ENCODE measurements at regions not wholly inside any gene's neighbourhood (a gene's known extent, or its start where the extent isn't known, plus 50 kb on each side); places are given as distances from the start of the nearest gene placed in this dataset.

DNA sequence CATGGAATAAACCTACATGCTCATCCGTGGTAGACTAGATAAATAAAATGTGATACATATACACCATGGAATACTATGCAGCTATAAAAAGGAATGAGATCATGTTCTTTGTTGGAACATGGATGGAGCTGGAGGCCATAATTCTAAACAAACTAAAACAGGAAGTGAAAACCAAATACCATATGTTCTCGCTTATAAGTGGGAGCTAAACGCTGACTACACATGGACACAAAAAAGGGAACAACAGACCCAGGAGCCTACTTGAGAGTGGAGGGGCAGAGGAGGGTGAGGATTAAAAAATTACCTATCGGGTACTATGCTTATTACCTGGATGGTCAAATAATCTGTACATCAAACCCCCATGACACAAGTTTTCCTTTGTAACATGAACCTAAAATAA lies 68.7 kb upstream of the SEC61G start:
- FAIRE-seq, result no peak
- dilution Hi-C loops (cut with MboI; ENCODE audit: extremely low pct_ligation_motif_present, low sequenced_read_pairs), result no loop called here
- no peak overlapping the region for H3K4me2 ChIP-seq (ENCODE audit: control insufficient read depth, extremely low read depth, insufficient read depth, low read depth, low read length)

GRCh38 chr7:54831046-54831643 lies 72.1 kb upstream of the SEC61G start:
- H3K27ac ChIP-seq (ENCODE audit: control insufficient read depth, insufficient read depth, low read length), result peak overlapping the region; percentile 97
- peaks cover 30% of the 10 kb centered on the region for H3K4me1 ChIP-seq (ENCODE audit: control insufficient read depth, extremely low read depth, insufficient read depth, low read length)
- H3K9ac ChIP-seq (ENCODE audit: control insufficient read depth, extremely low read depth, insufficient read depth, low read length), result peak overlapping the region; percentile 68
- no peaks in the 10 kb centered on the region for H4K20me1 ChIP-seq (ENCODE audit: control insufficient read depth, extremely low read depth, insufficient read depth, low read length)
- dilution Hi-C loops (cut with MboI; ENCODE audit: extremely low pct_ligation_motif_present, low sequenced_read_pairs), result no loop called here
- TF ChIP-seq, protein P1, sequence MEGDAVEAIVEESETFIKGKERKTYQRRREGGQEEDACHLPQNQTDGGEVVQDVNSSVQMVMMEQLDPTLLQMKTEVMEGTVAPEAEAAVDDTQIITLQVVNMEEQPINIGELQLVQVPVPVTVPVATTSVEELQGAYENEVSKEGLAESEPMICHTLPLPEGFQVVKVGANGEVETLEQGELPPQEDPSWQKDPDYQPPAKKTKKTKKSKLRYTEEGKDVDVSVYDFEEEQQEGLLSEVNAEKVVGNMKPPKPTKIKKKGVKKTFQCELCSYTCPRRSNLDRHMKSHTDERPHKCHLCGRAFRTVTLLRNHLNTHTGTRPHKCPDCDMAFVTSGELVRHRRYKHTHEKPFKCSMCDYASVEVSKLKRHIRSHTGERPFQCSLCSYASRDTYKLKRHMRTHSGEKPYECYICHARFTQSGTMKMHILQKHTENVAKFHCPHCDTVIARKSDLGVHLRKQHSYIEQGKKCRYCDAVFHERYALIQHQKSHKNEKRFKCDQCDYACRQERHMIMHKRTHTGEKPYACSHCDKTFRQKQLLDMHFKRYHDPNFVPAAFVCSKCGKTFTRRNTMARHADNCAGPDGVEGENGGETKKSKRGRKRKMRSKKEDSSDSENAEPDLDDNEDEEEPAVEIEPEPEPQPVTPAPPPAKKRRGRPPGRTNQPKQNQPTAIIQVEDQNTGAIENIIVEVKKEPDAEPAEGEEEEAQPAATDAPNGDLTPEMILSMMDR (optimal IDR thresholded peaks at IDR 0.05 in 1 of 3, IDR thresholded peaks at IDR 0.05 in 1 of 3, conservative IDR thresholded peaks at IDR 0.05 in 1 of 3; ENCODE audit: extremely low read depth in 1 of 3, insufficient read depth in 2 of 3, low read length in 3 of 3), result no peak
- no peak for TF ChIP-seq EZH2 (IDR thresholded peaks at IDR 0.05; ENCODE audit: low read length)
- H3K79me2 ChIP-seq (ENCODE audit: control insufficient read depth, insufficient read depth, low read length), result no peaks in the 10 kb centered on the region
- H2AFZ ChIP-seq (ENCODE audit: control insufficient read depth, low read length), result no peak overlapping the region
- FAIRE-seq (peak; percentile 85), DNase-seq (ENCODE audit: low read depth, low spot score) (peak; percentile 73)
- H3K9me1 ChIP-seq (ENCODE audit: control insufficient read depth, extremely low read depth, insufficient read depth, low read length), result no peaks in the 10 kb centered on the region
- no peaks in the 10 kb centered on the region for H3K36me3 ChIP-seq (ENCODE audit: control insufficient read depth in 2 of 2, extremely low read depth in 1 of 2, insufficient read depth in 2 of 2, low read length in 2 of 2)
- H3K4me2 ChIP-seq (ENCODE audit: control insufficient read depth, extremely low read depth, insufficient read depth, low read depth, low read length), result peak overlapping the region; percentile 93
- H3K27me3 ChIP-seq (ENCODE audit: control insufficient read depth, extremely low read depth, insufficient read depth, low read length), result no peaks in the 10 kb centered on the region
- H3K9me3 ChIP-seq (ENCODE audit: control insufficient read depth, low read depth, low read length), result peaks cover 8% of the 10 kb centered on the region
- H3K4me3 ChIP-seq (ENCODE audit: control insufficient read depth in 2 of 3, extremely low read depth in 1 of 3, insufficient read depth in 2 of 3, low read depth in 1 of 3, low read length in 3 of 3), result peak overlapping the region; percentile 0 to 68 (median 48)

More for the DNA sequence above, 68.7 kb upstream of the SEC61G start:
- Histone ChIP-seq H3K9me3 (ENCODE audit: control insufficient read depth, low read depth, low read length) (peaks cover 8% of the 10 kb centered on the region), H3K4me1 (ENCODE audit: control insufficient read depth, extremely low read depth, insufficient read depth, low read length) (peaks cover 49% of the 10 kb centered on the region), H3K9ac (ENCODE audit: control insufficient read depth, extremely low read depth, insufficient read depth, low read length) (no peak overlapping the region), H3K36me3 (ENCODE audit: control insufficient read depth in 2 of 2, extremely low read depth in 1 of 2, insufficient read depth in 2 of 2, low read length in 2 of 2) (no peaks in the 10 kb centered on the region), H3K4me3 (ENCODE audit: control insufficient read depth in 2 of 3, extremely low read depth in 1 of 3, insufficient read depth in 2 of 3, low read depth in 1 of 3, low read length in 3 of 3) (no peak overlapping the region), H3K9me1 (ENCODE audit: control insufficient read depth, extremely low read depth, insufficient read depth, low read length) (no peaks in the 10 kb centered on the region), H4K20me1 (ENCODE audit: control insufficient read depth, extremely low read depth, insufficient read depth, low read length) (no peaks in the 10 kb centered on the region), H2AFZ (ENCODE audit: control insufficient read depth, low read length) (no peak overlapping the region), H3K27me3 (ENCODE audit: control insufficient read depth, extremely low read depth, insufficient read depth, low read length) (no peaks in the 10 kb centered on the region), H3K79me2 (ENCODE audit: control insufficient read depth, insufficient read depth, low read length) (no peaks in the 10 kb centered on the region), H3K27ac (ENCODE audit: control insufficient read depth, insufficient read depth, low read length) (no peak overlapping the region)
- TF ChIP-seq, protein P1 (optimal IDR thresholded peaks at IDR 0.05 in 1 of 3, IDR thresholded peaks at IDR 0.05 in 1 of 3, conservative IDR thresholded peaks at IDR 0.05 in 1 of 3; ENCODE audit: extremely low read depth in 1 of 3, insufficient read depth in 2 of 3, low read length in 3 of 3), result no peak
- no peak for TF ChIP-seq EZH2 (IDR thresholded peaks at IDR 0.05; ENCODE audit: low read length)
- DNase-seq (ENCODE audit: low read depth, low spot score), result no peak
